ENCODE measurements at regions not wholly inside any gene's neighbourhood (a gene's known extent, or its start where the extent isn't known, plus 50 kb on each side); places are given as distances from the start of the nearest gene placed in this dataset.

DNA sequence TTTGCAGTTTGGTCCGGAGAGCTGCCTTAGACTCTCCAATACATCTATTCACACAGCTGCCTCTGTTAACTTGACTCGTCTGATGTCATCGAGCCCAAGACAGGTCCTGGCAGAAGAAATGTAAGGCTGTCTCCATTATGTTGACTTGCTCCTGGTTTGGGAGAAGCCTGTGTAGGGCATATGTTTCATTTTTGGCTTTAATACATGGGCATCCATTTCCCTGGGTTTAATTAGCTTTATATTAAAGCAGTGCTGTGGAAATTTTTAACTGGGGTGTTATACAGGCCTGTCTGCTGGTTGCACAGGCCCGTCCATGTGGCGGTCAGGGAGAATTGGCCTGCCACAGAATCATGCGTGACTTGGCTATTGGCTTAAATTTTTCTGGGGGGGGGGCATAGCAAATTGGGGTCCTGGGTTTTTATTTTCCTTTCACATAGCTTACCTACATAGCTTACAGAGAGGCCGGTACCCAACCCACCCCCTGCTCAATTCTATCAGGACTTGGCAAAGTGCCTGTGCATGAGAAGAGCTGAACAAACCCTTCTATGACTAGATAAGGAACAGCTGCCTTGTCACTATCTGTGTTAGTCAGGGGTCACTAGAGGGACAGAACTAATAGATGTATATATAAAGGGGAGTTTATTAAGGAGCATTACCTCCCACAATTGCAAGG, 123.5 kb upstream of the WDR1 start:
- Mint-ChIP-seq H3K4me3 (no peak overlapping the region), H3K27me3 (ENCODE audit: low read depth) (peaks cover 35% of the 10 kb centered on the region), H3K9me3 (no peaks in the 10 kb centered on the region; a peak in 1 of 5 replicates), H3K27ac (no peak overlapping the region), H3K36me3 (ENCODE audit: insufficient read depth in 1 of 3, low read depth in 3 of 3) (no peaks in the 10 kb centered on the region), H3K4me1 (no peaks in the 10 kb centered on the region)
- H2BK5ac ChIP-seq (ENCODE audit: insufficient read length, low read length) = no peak overlapping the region
- no peak overlapping the region for H3K18ac ChIP-seq (ENCODE audit: insufficient read length, low read depth, low read length)
- H3K56ac ChIP-seq (ENCODE audit: insufficient read length, low read depth, low read length) = no peak overlapping the region
- no peak overlapping the region for H2BK15ac ChIP-seq (ENCODE audit: low read depth, low read length)
- no peak overlapping the region for H3K23ac ChIP-seq (ENCODE audit: insufficient read length, low read depth, low read length)
- no peak overlapping the region for H3K9ac ChIP-seq (ENCODE audit: extremely low read depth, insufficient read length, low read length)
- H3K4me2 ChIP-seq (ENCODE audit: insufficient read depth, insufficient read length, low read length) = no peak overlapping the region
- H3K14ac ChIP-seq (ENCODE audit: insufficient read depth, low read length) = no peak overlapping the region
- H3K79me1 ChIP-seq (ENCODE audit: insufficient read depth, low read depth, low read length, poor library complexity, severe bottlenecking) = no peaks in the 10 kb centered on the region
- no peak overlapping the region for H3K4ac ChIP-seq (ENCODE audit: low read depth, low read length)
- no peaks in the 10 kb centered on the region for H3K23me2 ChIP-seq (ENCODE audit: insufficient read length, low read depth, low read length, poor library complexity, severe bottlenecking)
- H3K79me2 ChIP-seq (ENCODE audit: insufficient read depth, low read length) = no peaks in the 10 kb centered on the region
- no peak overlapping the region for H4K8ac ChIP-seq (replicated peaks; ENCODE audit: insufficient read length, low read depth, low read length)
- no peaks in the 10 kb centered on the region for H3K9me3 ChIP-seq (ENCODE audit: control insufficient read depth, low read depth, low read length)
- no peak overlapping the region for H2AK5ac ChIP-seq (ENCODE audit: insufficient read length, low read length)
- H2BK120ac ChIP-seq (ENCODE audit: low read depth, low read length, poor library complexity, severe bottlenecking) = no peak overlapping the region
- no peaks in the 10 kb centered on the region for H3K4me1 ChIP-seq (ENCODE audit: insufficient read depth, low read length)
- no peak overlapping the region for H2BK12ac ChIP-seq (ENCODE audit: insufficient read length, low read depth, low read length)
- no peak for DNase-seq
- no CpG with 5 or more reads among the region's 7 CpGs for WGBS (ENCODE audit: extremely low coverage, insufficient read length, low lambda C conversion rate)
- H3K27me3 ChIP-seq (ENCODE audit: insufficient read depth, low read length) = no peaks in the 10 kb centered on the region
- no peak overlapping the region for H4K91ac ChIP-seq (ENCODE audit: insufficient read length, low read depth, low read length)
- H3K27ac ChIP-seq (ENCODE audit: insufficient read length, low read depth, low read length) = no peak overlapping the region
- no peak overlapping the region for H2BK20ac ChIP-seq (ENCODE audit: low read depth, low read length, poor library complexity, severe bottlenecking)
- no peak overlapping the region for H2AFZ ChIP-seq (ENCODE audit: low read length)
- H4K5ac ChIP-seq (ENCODE audit: insufficient read length, low read depth, low read length) = no peak overlapping the region
- H4K20me1 ChIP-seq (ENCODE audit: control insufficient read depth, insufficient read depth, insufficient read length) = no peaks in the 10 kb centered on the region
- no peak overlapping the region for H3T11ph ChIP-seq (ENCODE audit: low read length)
- TF ChIP-seq, protein P1, sequence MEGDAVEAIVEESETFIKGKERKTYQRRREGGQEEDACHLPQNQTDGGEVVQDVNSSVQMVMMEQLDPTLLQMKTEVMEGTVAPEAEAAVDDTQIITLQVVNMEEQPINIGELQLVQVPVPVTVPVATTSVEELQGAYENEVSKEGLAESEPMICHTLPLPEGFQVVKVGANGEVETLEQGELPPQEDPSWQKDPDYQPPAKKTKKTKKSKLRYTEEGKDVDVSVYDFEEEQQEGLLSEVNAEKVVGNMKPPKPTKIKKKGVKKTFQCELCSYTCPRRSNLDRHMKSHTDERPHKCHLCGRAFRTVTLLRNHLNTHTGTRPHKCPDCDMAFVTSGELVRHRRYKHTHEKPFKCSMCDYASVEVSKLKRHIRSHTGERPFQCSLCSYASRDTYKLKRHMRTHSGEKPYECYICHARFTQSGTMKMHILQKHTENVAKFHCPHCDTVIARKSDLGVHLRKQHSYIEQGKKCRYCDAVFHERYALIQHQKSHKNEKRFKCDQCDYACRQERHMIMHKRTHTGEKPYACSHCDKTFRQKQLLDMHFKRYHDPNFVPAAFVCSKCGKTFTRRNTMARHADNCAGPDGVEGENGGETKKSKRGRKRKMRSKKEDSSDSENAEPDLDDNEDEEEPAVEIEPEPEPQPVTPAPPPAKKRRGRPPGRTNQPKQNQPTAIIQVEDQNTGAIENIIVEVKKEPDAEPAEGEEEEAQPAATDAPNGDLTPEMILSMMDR (conservative IDR thresholded peaks at IDR 0.05) = no peak
